Upper lobe of left lung (tissue), 6 donors: ENCODE measurements at regions not wholly inside any gene's neighbourhood (a gene's known extent, or its start where the extent isn't known, plus 50 kb on each side); places are given as distances from the start of the nearest gene placed in this dataset.
"Not testable (repeated sequence)": the region's sequence is repeated elsewhere in the genome, so short reads cannot be mapped to it uniquely, and the experiment has no call there.

Experiments
- ATAC-seq, 2 donors: fragments of 200-7000 bp; cut with Tn5 transposase; one replicate each; pipeline ENCODE4 v1.9.1; 2022; ENCODE audit warnings: mild to moderate bottlenecking in 2 of 2, moderate library complexity in 2 of 2; ENCODE audit not compliant: low FRiP score in 2 of 2
- DNase-seq, 2 donors: peaks; one replicate each; pipeline ENCODE4 v3.0.0-alpha.2; 2019 to 2020
- H3K27ac ChIP-seq, 4 donors: fragments of 200-600 bp; sonication (generic); one replicate each; pipeline ENCODE4 v1.5.1; 2016 to 2019
- H3K27me3 ChIP-seq, 4 donors: fragments of 200-600 bp; sonication (generic); one replicate each; pipeline ENCODE4 v1.5.1; 2017 to 2019
- H3K36me3 ChIP-seq, 4 donors: fragments of 200-600 bp; sonication (generic); one replicate each; pipeline ENCODE4 v1.5.1; 2016 to 2019
- H3K4me1 ChIP-seq, 4 donors: fragments of 200-600 bp; sonication (generic); one replicate each; pipeline ENCODE4 v1.5.1; 2018 to 2019
- H3K4me3 ChIP-seq, 4 donors: fragments of 200-600 bp; sonication (generic); one replicate each; pipeline ENCODE4 v1.5.1; 2017 to 2019; ENCODE audit warnings: mild to moderate bottlenecking in 2 of 4, moderate library complexity in 1 of 4
- H3K9me3 ChIP-seq, 4 donors: fragments of 200-600 bp; sonication (generic); one replicate each; pipeline ENCODE4 v1.5.1; 2018 to 2019
- CTCF ChIP-seq, 6 experiments: fragments of 450-650 bp in 4 of 6; fragments of 200-600 bp in 2 of 6; sonication (generic) in 2 of 6; IDR thresholded peaks; one replicate each; pipeline ENCODE4 v1.5.1; 2016 to 2019; ENCODE audit warnings: antibody characterized with exemption in 6 of 6
- EP300 ChIP-seq, 4 donors: sonication (generic); formaldehyde crosslinking; IDR thresholded peaks; one replicate each; pipeline ENCODE4 v1.5.1; 2017; ENCODE audit warnings: antibody characterized with exemption in 4 of 4, control low read depth in 2 of 4
- POLR2A ChIP-seq, 4 donors: fragments of 450-650 bp; IDR thresholded peaks; one replicate each; pipeline ENCODE4 v1.5.1; 2016 to 2017; ENCODE audit warnings: antibody characterized with exemption in 4 of 4, mild to moderate bottlenecking in 2 of 4
- POLR2AphosphoS5 ChIP-seq, 2 donors: sonication (generic); formaldehyde crosslinking; IDR thresholded peaks; one replicate each; pipeline ENCODE4 v1.5.1; 2017; ENCODE audit warnings: antibody characterized with exemption in 2 of 2
- WGBS, 2 donors: methylation state at CpG; one replicate each; pipeline ENCODE4 v1.1.5; 2017 to 2018; 5-methylcytosine and 5-hydroxymethylcytosine counted together
- donor health status: DM: no; HTN: no; CAD: no; lungs with moderate emphysema.
- donor health status: DM: no; HTN: yes; CAD: no; lungs with severe emphysema.

GRCh38 chr10:46786518-46787320 is 124.5 kb upstream of the PTPN20 start:
- ATAC-seq: peak; percentile 90 to 94
- not testable (repeated sequence) for H3K4me1 ChIP-seq, H3K9me3 ChIP-seq, H3K36me3 ChIP-seq, H3K27me3 ChIP-seq
- DNase-seq: peak; percentile 82 to 88
- TF ChIP-seq POLR2A (IDR thresholded peaks at IDR 0.05) (peak in 1 of 4 donors; percentile 35), POLR2AphosphoS5 (IDR thresholded peaks at IDR 0.05) (peak in 1 of 2 donors; percentile 30)
- H3K4me3 ChIP-seq: peak overlapping the region; percentile 49 to 69 (median 62)
- 0% methylated on average over 29 of the region's 62 CpGs; no CpG with 5 or more reads in 1 of the 2 donors for WGBS, 2 donors
- H3K27ac ChIP-seq: peak overlapping the region; percentile 51 to 82 (median 77)

- Histone ChIP-seq H3K9me3 (no peaks in the 10 kb centered on the region), H3K4me1 (peaks cover 0 to 4% (median 2%) of the 10 kb centered on the region in 4 donors), H3K27me3 (no peaks in the 10 kb centered on the region), H3K4me3 (peak overlapping the region; percentile 49 to 69 (median 62)), H3K36me3 (no peaks in the 10 kb centered on the region), H3K27ac (peak overlapping the region in 3 of 4 donors; percentile 51 to 79 (median 75))
- DNase-seq (no peak), ATAC-seq (peak in 1 of 2 donors; percentile 55)
- TF ChIP-seq POLR2A (IDR thresholded peaks at IDR 0.05) (no peak), EP300 (IDR thresholded peaks at IDR 0.05) (no peak), POLR2AphosphoS5 (IDR thresholded peaks at IDR 0.05) (no peak), CTCF (IDR thresholded peaks at IDR 0.05) (no peak)
- 17 to 20% methylated on average over 4 of the region's 6 CpGs for WGBS, 2 donors
Measured at GRCh38 chr10:46787321-46787615, 124.0 kb upstream of the PTPN20 start.

GRCh38 chr10:46792657-46793357 is 118.4 kb upstream of the PTPN20 start:
- WGBS, 2 donors: 88 to 100% methylated on average over 3 of the region's 6 CpGs
- H3K27ac ChIP-seq, H3K36me3 ChIP-seq, H3K4me1 ChIP-seq, H3K9me3 ChIP-seq, H3K4me3 ChIP-seq, H3K27me3 ChIP-seq, ATAC-seq, DNase-seq: not testable (repeated sequence)

- not testable (repeated sequence) for H3K36me3 ChIP-seq, H3K27ac ChIP-seq, ATAC-seq, H3K27me3 ChIP-seq, DNase-seq, H3K9me3 ChIP-seq, H3K4me3 ChIP-seq, H3K4me1 ChIP-seq
- WGBS, 2 donors: 88 to 89% methylated on average over 4 of the region's 4 CpGs
Measured at GRCh38 chr10:46796351-46796750, 114.9 kb upstream of the PTPN20 start.

GRCh38 chr10:46802010-46802409 is 109.2 kb upstream of the PTPN20 start:
- H3K9me3 ChIP-seq, DNase-seq, H3K36me3 ChIP-seq, H3K27ac ChIP-seq, ATAC-seq, H3K27me3 ChIP-seq, H3K4me1 ChIP-seq, H3K4me3 ChIP-seq: not testable (repeated sequence)
- 75 to 82% methylated on average over 1 of the region's 1 CpG for WGBS, 2 donors

- DNase-seq, H3K36me3 ChIP-seq, H3K4me1 ChIP-seq, H3K4me3 ChIP-seq, ATAC-seq, H3K27me3 ChIP-seq, H3K27ac ChIP-seq, H3K9me3 ChIP-seq: not testable (repeated sequence)
- WGBS, 2 donors: 86 to 91% methylated on average over 1 of the region's 1 CpG
Measured at GRCh38 chr10:46803082-46803481, 108.1 kb upstream of the PTPN20 start.

GRCh38 chr10:46810222-46810621 is 101.0 kb upstream of the PTPN20 start:
- H3K27ac ChIP-seq, H3K9me3 ChIP-seq, H3K36me3 ChIP-seq, H3K4me3 ChIP-seq, H3K4me1 ChIP-seq, ATAC-seq, H3K27me3 ChIP-seq, DNase-seq: not testable (repeated sequence)
- 83 to 86% methylated on average over 1 to 3 of the region's 3 CpGs for WGBS, 2 donors

- WGBS, 2 donors: no CpG with 5 or more reads among the region's 18 CpGs
- peak in 1 of 2 donors; percentile 77 for DNase-seq
- not testable (repeated sequence) for H3K36me3 ChIP-seq, H3K4me1 ChIP-seq, H3K27me3 ChIP-seq, H3K27ac ChIP-seq, ATAC-seq, H3K4me3 ChIP-seq, H3K9me3 ChIP-seq
Measured at GRCh38 chr10:46816126-46816525, 95.1 kb upstream of the PTPN20 start.

GRCh38 chr10:46840393-46841050 is 70.7 kb upstream of the PTPN20 start:
- H3K4me3 ChIP-seq, H3K27ac ChIP-seq, H3K36me3 ChIP-seq, H3K9me3 ChIP-seq, H3K4me1 ChIP-seq, H3K27me3 ChIP-seq: not testable (repeated sequence)
- WGBS, 2 donors: 60 to 93% methylated on average over 1 to 5 of the region's 11 CpGs
- peak in 1 of 2 donors; percentile 13 for DNase-seq
- peak; percentile 44 to 55 for ATAC-seq

- not testable (repeated sequence) for H3K4me1 ChIP-seq, H3K9me3 ChIP-seq, H3K27me3 ChIP-seq, H3K4me3 ChIP-seq, H3K36me3 ChIP-seq, H3K27ac ChIP-seq
- 90% methylated on average over 2 of the region's 10 CpGs; no CpG with 5 or more reads in 1 of the 2 donors for WGBS, 2 donors
- ATAC-seq (peak; percentile 58 to 69), DNase-seq (peak in 1 of 2 donors; percentile 55)
Measured at GRCh38 chr10:46841051-46841593, 70.1 kb upstream of the PTPN20 start.

- not testable (repeated sequence) for H3K9me3 ChIP-seq, H3K4me3 ChIP-seq, H3K27me3 ChIP-seq, ATAC-seq, H3K36me3 ChIP-seq, H3K27ac ChIP-seq, H3K4me1 ChIP-seq, DNase-seq
- 97 to 100% methylated on average over 1 to 2 of the region's 2 CpGs for WGBS, 2 donors
Measured at GRCh38 chr10:46845194-46845593, 66.0 kb upstream of the PTPN20 start.
